Kidney epithelial cell (primary cell): ENCODE measurements at regions not wholly inside any gene's neighbourhood (a gene's known extent, or its start where the extent isn't known, plus 50 kb on each side); places are given as distances from the start of the nearest gene placed in this dataset.
"Not testable (repeated sequence)": the region's sequence is repeated elsewhere in the genome, so short reads cannot be mapped to it uniquely, and the experiment has no call there.

ENCODE experiments used
- DNase-seq: peaks from one replicate; pipeline ENCODE4 v3.0.0-alpha.2; 2010; ENCODE audit warnings: low read depth
- H3K27me3 ChIP-seq: 2 replicates; pipeline ENCODE4 v1.6.0; 2011; ENCODE audit warnings: low read length; ENCODE audit not compliant: control insufficient read depth, insufficient read depth
- H3K36me3 ChIP-seq: 2 replicates; pipeline ENCODE4 v1.5.1; 2011; ENCODE audit warnings: low read length; ENCODE audit not compliant: control insufficient read depth, insufficient read depth
- H3K4me3 ChIP-seq: 2 replicates; pipeline ENCODE4 v1.5.1; 2011; ENCODE audit warnings: low read depth, mild to moderate bottlenecking, control low read depth, low read length
- TF ChIP-seq, protein P1 (sequence below): IDR thresholded peaks from 2 replicates; pipeline ENCODE4 v1.5.1; 2011; ENCODE audit warnings: mild to moderate bottlenecking, moderate library complexity, low read length, control low read depth, inconsistent platforms; ENCODE audit not compliant: insufficient read depth, poor library complexity, severe bottlenecking

DNA sequence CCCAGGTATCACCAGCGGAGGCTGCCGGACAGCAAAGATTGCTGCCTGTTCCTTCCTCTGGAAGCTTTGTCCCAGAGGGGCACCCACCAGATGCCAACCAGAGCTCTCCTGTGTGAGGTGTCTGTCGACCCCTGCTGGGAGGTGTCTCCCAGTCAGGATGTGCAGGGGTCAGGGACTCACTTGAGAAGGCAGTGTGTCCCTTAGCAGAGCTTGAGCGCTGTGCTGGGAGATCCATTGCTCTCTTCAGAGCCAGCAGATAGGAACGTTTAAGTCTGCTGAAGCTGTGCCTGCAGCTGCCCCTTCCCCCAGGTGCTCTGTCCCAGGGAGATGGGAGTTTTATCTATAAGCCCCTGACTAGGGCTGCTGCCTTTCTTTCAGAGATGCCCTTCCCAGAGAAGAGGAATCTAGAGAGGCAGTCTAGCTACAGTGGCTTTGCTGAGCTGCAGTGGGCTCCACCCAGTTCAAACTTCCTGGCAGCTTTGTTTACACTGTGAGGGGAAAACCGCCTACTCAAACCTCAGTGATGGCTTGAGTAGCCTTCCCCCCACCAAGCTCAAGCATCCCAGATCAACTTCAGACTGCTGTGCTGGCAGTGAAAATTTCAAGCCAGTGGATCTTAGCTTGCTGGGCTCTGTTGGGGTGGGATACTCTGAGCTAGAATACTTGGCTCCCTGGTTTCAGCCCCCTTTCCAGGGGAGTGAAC, 253.7 kb downstream of the SPATA31A6 start:
- DNase-seq, H3K36me3 ChIP-seq, H3K27me3 ChIP-seq, H3K4me3 ChIP-seq: not testable (repeated sequence)

GRCh38 chr9:42442680-42443079, 259.2 kb downstream of the SPATA31A6 start:
- not testable (repeated sequence) for H3K36me3 ChIP-seq, H3K4me3 ChIP-seq, H3K27me3 ChIP-seq, DNase-seq

GRCh38 chr9:42443414-42443813, 260.0 kb downstream of the SPATA31A6 start:
- H3K27me3 ChIP-seq, DNase-seq, H3K36me3 ChIP-seq, H3K4me3 ChIP-seq: not testable (repeated sequence)

DNA sequence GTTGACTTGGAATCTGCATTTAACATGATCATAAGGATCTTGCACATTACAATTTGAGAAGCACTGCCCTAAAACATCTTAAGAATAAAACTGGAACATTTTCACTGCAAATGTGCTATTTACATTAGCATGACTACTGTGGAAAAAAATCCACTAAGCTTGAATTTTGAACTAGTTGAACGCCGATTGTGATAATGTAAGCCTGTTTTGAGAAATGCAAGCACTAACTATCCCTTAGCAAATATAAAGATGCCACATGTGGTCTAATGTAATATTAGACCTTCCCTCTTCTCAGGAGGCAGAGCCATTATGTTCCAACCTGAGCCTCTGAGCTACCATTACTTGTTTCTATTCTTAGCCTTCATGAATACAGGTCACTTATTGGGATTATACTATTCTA, 278.0 kb downstream of the SPATA31A6 start:
- not testable (repeated sequence) for H3K36me3 ChIP-seq, H3K27me3 ChIP-seq, DNase-seq, H3K4me3 ChIP-seq

DNA sequence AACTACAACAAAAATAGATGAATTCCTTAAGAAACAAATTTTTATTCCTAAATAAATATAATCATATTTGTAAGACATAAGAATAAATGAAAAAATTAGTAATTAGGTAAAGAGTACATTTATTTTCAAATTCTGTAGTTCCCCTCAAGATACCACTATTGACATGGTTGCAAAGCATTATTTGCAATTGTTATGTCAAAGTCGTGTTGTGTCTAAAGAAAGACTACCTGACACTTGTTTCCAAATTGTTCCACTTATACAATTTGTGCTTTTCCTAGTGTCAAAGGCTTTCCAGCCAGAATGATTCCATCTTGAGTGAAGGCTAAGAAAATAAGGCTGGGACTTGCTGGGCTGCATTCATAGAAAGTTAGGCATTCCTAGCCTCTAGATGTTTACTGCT, 278.4 kb downstream of the SPATA31A6 start:
- H3K27me3 ChIP-seq, H3K36me3 ChIP-seq, H3K4me3 ChIP-seq, DNase-seq: not testable (repeated sequence)

- not testable (repeated sequence) for H3K27me3 ChIP-seq, H3K36me3 ChIP-seq, H3K4me3 ChIP-seq, DNase-seq
Observed at GRCh38 chr9:42463981-42464380, 280.5 kb downstream of the SPATA31A6 start.

DNA sequence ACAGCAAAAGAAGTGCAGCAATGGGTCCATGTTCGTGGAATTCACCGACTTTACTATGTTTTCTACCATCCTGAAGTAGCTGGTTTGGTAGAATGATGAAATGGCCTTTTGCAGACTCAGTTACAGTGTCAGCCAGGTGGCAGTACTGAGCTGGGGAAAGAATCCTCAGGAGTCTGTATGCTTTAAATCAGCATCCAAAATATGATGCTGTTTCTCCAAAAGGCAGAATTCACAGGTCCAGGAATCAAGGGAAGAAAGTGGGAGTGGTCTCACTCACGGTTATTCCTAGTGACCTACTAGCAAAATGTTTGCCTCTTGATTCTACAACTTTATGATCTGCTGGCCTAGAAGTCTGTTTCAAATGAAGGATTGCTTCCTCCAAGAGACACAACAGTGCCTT, 287.1 kb downstream of the SPATA31A6 start:
- not testable (repeated sequence) for H3K36me3 ChIP-seq, DNase-seq, H3K27me3 ChIP-seq, H3K4me3 ChIP-seq
- TF ChIP-seq, protein P1, sequence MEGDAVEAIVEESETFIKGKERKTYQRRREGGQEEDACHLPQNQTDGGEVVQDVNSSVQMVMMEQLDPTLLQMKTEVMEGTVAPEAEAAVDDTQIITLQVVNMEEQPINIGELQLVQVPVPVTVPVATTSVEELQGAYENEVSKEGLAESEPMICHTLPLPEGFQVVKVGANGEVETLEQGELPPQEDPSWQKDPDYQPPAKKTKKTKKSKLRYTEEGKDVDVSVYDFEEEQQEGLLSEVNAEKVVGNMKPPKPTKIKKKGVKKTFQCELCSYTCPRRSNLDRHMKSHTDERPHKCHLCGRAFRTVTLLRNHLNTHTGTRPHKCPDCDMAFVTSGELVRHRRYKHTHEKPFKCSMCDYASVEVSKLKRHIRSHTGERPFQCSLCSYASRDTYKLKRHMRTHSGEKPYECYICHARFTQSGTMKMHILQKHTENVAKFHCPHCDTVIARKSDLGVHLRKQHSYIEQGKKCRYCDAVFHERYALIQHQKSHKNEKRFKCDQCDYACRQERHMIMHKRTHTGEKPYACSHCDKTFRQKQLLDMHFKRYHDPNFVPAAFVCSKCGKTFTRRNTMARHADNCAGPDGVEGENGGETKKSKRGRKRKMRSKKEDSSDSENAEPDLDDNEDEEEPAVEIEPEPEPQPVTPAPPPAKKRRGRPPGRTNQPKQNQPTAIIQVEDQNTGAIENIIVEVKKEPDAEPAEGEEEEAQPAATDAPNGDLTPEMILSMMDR = peak; percentile 46

DNA sequence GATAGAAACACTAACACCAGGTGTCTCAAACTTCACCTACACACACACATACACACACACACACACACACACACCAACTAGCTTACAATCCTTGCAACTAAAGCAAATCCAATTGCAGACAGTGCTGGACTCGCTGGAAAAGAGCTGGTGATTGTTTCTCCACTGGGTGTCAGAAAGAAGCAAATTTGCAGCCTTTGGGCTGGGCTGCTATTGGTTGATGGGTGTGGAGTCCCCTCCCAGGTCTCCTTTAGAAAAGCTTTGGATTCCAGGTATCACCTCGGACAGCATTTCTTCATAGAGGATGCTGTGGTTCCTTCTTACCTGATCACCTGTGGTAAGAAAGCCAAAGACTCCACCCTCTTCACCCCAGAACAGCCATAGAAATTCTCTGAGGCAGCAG, 307.5 kb downstream of the SPATA31A6 start:
- not testable (repeated sequence) for H3K36me3 ChIP-seq, H3K4me3 ChIP-seq, DNase-seq, H3K27me3 ChIP-seq

DNA sequence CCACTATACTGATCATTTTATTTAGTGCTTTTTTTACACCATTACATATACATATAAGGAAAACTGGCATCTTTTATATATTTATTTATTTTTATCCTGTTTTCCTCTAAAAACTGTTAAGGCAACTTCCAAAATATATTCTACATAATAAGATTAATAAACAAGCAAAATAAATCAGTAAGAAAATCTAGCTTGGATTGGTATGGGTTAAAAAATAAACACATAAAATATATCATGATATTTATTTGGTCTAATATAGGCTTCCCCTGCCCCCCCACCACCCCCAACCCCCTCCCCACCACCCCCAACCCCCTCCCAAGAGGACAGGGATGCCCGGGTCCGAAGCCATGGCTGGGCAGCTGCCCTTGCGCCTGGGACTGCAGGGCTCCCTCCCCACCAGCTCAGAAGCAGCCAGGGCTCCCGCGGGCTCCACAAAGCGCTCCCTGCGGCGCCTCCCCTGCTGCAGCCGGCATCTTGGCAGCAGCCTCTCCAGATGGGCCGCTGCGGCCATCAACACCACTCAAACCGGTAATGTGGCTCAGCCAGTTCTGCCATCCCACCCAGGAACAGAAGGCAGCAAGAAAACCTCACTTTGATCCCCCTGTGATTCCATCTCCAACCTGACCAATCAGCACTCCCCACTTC, 319.3 kb downstream of the SPATA31A6 start:
- H3K4me3 ChIP-seq, H3K27me3 ChIP-seq: not testable (repeated sequence)

DNA sequence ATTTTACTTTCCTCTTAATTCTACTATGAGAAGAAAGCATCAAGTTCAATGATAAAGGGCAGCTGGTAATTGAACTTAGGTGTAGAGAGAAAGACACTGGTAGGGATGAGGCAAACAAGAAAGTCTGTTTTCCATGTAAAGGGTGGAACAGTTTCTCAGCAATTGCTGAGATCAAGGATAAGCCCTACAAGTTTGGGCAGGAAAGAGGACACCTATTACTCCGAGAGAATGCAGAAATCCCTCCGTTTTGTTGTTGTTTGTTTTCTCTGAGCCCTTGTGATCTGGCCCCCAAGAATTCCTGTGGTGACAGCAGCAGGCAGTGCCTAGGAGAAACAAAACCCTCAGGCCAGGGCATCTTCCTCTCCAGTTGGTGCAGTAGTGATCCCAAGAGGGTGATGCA, 324.7 kb downstream of the SPATA31A6 start:
- not testable (repeated sequence) for H3K4me3 ChIP-seq, H3K36me3 ChIP-seq, H3K27me3 ChIP-seq, DNase-seq

More for the DNA sequence above, 319.3 kb downstream of the SPATA31A6 start:
- DNase-seq, H3K36me3 ChIP-seq: not testable (repeated sequence)

- DNase-seq, H3K36me3 ChIP-seq: not testable (repeated sequence)
Observed at GRCh38 chr9:42513535-42513934, 330.1 kb downstream of the SPATA31A6 start.

GRCh38 chr9:42534325-42534983, 351.0 kb downstream of the SPATA31A6 start:
- not testable (repeated sequence) for H3K36me3 ChIP-seq, DNase-seq, H3K27me3 ChIP-seq, H3K4me3 ChIP-seq

More at GRCh38 chr9:42513535-42513934, 330.1 kb downstream of the SPATA31A6 start:
- H3K4me3 ChIP-seq, H3K27me3 ChIP-seq: not testable (repeated sequence)

DNA sequence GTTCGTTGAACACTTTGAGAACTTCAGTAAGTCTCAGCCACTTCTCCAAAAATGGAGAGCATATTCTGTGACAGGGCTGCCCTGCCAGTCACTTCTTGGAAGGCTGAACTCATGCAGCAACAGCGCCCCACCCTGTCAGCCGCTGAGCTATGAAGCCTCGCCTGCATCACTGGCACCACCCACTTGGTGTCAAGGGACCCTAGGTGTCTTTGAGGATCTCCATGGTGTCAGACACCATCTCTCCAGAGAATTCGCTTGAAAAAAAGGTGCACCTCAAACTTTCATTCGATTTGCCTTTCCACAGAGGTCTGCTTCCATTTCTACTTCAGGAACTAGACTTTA, 351.5 kb downstream of the SPATA31A6 start:
- not testable (repeated sequence) for DNase-seq, H3K27me3 ChIP-seq, H3K36me3 ChIP-seq, H3K4me3 ChIP-seq
